ENCODE measurements at regions not wholly inside any gene's neighbourhood (a gene's known extent, or its start where the extent isn't known, plus 50 kb on each side); places are given as distances from the start of the nearest gene placed in this dataset.

DNA sequence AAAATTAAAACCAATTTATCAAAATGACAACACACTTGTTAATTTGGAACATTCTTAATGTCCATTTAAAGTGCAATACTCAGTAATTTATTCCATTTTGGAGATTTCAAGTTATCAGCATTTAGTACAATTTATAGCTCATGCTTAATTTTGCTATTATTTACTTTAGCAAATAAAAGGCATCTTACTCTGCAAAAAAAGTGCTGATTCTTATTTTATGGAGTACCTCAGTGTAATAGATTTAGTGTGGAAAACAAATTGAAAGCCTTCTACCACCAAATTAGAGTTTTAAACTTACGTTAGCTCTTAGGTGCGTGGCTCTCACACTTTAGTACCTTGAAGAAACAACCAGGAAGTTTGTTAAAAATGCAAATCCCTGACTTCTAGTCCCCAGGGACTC is 208.4 kb upstream of the NRIP1 start:
- WGBS, result 98% methylated on average over 2 of the region's 2 CpGs
- H3K4me1 ChIP-seq (ENCODE audit: control insufficient read depth in 2 of 2, insufficient read depth in 2 of 2, low read length in 2 of 2), result no peaks in the 10 kb centered on the region
- no peak for DNase-seq (ENCODE audit: low read depth in 6 of 9, low spot score in 9 of 9)

DNA sequence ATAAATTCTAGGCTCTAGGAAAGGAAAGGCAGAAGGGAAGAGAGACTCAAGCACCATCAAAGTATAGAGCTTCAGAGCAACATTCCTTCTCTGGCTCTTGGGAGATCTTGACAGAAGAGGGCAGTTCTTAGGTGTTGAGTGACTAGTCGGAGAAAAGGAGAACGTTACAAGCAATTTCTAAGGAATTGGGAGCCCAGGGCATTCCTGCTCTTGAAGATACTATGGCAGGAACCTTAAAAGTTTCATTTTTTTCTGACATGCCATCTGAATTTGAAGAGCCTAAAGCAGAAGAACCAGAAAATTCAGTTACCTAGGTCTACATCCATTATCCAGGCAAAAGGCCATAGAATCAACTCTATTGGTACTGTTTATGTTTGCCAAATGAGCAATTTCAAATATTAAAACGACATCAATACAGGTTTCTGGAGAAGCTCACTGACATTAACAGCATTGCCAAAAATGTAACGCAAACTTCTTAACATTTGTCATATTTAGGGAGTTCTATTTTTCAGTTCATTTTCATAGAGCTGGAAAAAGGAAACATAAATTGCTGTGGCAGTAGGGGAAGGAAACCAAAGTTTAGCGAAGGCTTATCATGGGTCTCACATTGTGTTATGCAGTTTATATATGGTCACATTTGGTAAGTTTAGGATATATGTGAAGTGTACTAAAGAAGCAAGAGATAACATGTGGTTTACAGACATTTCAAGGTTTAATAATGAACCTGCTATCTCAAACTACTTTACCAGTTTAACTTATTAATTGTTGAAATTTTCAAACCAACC is 210.1 kb upstream of the NRIP1 start:
- 58% methylated on average over 5 of the region's 5 CpGs for WGBS

More for the DNA sequence above, 208.4 kb upstream of the NRIP1 start:
- Histone ChIP-seq H3K27ac (ENCODE audit: low read depth in 1 of 2, low read length in 1 of 2) (no peak overlapping the region), H3K9me3 (ENCODE audit: control insufficient read depth in 2 of 2, insufficient read depth in 1 of 2, low read length in 1 of 2) (no peaks in the 10 kb centered on the region), H3K36me3 (ENCODE audit: control insufficient read depth in 2 of 2, insufficient read depth in 2 of 2, low read length in 1 of 2) (no peaks in the 10 kb centered on the region), H3K4me3 (ENCODE audit: low read length in 2 of 2) (no peak overlapping the region), H3K27me3 (ENCODE audit: control insufficient read depth in 2 of 2, insufficient read depth in 1 of 2, low read length in 1 of 2) (no peaks in the 10 kb centered on the region)

DNA sequence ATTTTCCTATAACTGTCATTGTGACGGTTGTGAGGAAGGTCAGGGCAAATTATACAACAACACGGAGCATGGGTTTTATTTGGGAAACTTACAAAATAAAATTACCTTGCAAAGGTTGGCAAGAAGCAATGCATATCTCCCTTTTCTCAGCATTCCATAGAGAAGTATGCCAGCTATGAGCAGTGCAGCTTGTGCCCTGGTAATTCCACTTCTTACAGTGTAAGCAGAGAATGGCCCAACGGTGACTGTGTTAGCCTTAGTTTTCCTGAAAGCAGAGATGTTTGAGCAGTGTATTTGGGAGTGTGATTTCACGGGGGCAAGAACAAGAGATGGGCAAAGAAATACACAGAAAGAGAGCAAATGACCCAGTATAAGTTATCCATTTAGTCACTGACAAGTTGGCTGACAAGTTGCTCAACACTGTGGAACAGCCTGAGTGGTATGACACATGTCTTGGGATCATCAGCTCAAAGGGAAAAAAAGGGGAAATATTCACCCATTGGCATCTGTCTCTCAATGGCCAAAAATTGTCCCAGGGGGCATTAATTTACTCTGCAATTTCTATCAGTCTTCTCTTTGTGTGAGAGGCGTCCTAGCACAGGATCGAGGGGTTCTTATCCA is 210.9 kb upstream of the NRIP1 start:
- no peak for DNase-seq (ENCODE audit: low read depth in 6 of 9, low spot score in 9 of 9)

More for the DNA sequence above, 210.1 kb upstream of the NRIP1 start:
- no peak for DNase-seq (ENCODE audit: low read depth in 6 of 9, low spot score in 9 of 9)
- no peaks in the 10 kb centered on the region for H3K27me3 ChIP-seq (ENCODE audit: control insufficient read depth in 2 of 2, insufficient read depth in 1 of 2, low read length in 1 of 2)
- H3K4me1 ChIP-seq (ENCODE audit: control insufficient read depth in 2 of 2, insufficient read depth in 2 of 2, low read length in 2 of 2), result no peaks in the 10 kb centered on the region
- no peak overlapping the region for H3K27ac ChIP-seq (ENCODE audit: low read depth in 1 of 2, low read length in 1 of 2)
- H3K36me3 ChIP-seq (ENCODE audit: control insufficient read depth in 2 of 2, insufficient read depth in 2 of 2, low read length in 1 of 2), result no peaks in the 10 kb centered on the region
- no peak overlapping the region for H3K4me3 ChIP-seq (ENCODE audit: low read length in 2 of 2)
- H3K9me3 ChIP-seq (ENCODE audit: control insufficient read depth in 2 of 2, insufficient read depth in 1 of 2, low read length in 1 of 2), result no peaks in the 10 kb centered on the region

GRCh38 chr21:15276243-15276642 is 211.4 kb upstream of the NRIP1 start:
- H3K36me3 ChIP-seq (ENCODE audit: control insufficient read depth in 2 of 2, insufficient read depth in 2 of 2, low read length in 1 of 2), result no peaks in the 10 kb centered on the region
- no peak for DNase-seq (ENCODE audit: low read depth in 6 of 9, low spot score in 9 of 9)
- no peaks in the 10 kb centered on the region for H3K4me1 ChIP-seq (ENCODE audit: control insufficient read depth in 2 of 2, insufficient read depth in 2 of 2, low read length in 2 of 2)
- no peak overlapping the region for H3K27ac ChIP-seq (ENCODE audit: low read depth in 1 of 2, low read length in 1 of 2)
- H3K27me3 ChIP-seq (ENCODE audit: control insufficient read depth in 2 of 2, insufficient read depth in 1 of 2, low read length in 1 of 2), result no peaks in the 10 kb centered on the region
- no peak overlapping the region for H3K4me3 ChIP-seq (ENCODE audit: low read length in 2 of 2)
- H3K9me3 ChIP-seq (ENCODE audit: control insufficient read depth in 2 of 2, insufficient read depth in 1 of 2, low read length in 1 of 2), result no peaks in the 10 kb centered on the region
- 96% methylated on average over 2 of the region's 2 CpGs for WGBS

More for the DNA sequence above, 210.9 kb upstream of the NRIP1 start:
- Histone ChIP-seq H3K9me3 (ENCODE audit: control insufficient read depth in 2 of 2, insufficient read depth in 1 of 2, low read length in 1 of 2) (no peaks in the 10 kb centered on the region), H3K27me3 (ENCODE audit: control insufficient read depth in 2 of 2, insufficient read depth in 1 of 2, low read length in 1 of 2) (no peaks in the 10 kb centered on the region), H3K4me3 (ENCODE audit: low read length in 2 of 2) (no peak overlapping the region), H3K4me1 (ENCODE audit: control insufficient read depth in 2 of 2, insufficient read depth in 2 of 2, low read length in 2 of 2) (no peaks in the 10 kb centered on the region), H3K27ac (ENCODE audit: low read depth in 1 of 2, low read length in 1 of 2) (no peak overlapping the region), H3K36me3 (ENCODE audit: control insufficient read depth in 2 of 2, insufficient read depth in 2 of 2, low read length in 1 of 2) (no peaks in the 10 kb centered on the region)
- WGBS, result 85% methylated on average over 6 of the region's 6 CpGs

- no peaks in the 10 kb centered on the region for H3K4me1 ChIP-seq (ENCODE audit: control insufficient read depth in 2 of 2, insufficient read depth in 2 of 2, low read length in 2 of 2)
- no peak overlapping the region for H3K27ac ChIP-seq (ENCODE audit: low read depth in 1 of 2, low read length in 1 of 2)
- no peak for DNase-seq (ENCODE audit: low read depth in 6 of 9, low spot score in 9 of 9)
- H3K27me3 ChIP-seq (ENCODE audit: control insufficient read depth in 2 of 2, insufficient read depth in 1 of 2, low read length in 1 of 2), result no peaks in the 10 kb centered on the region
- H3K9me3 ChIP-seq (ENCODE audit: control insufficient read depth in 2 of 2, insufficient read depth in 1 of 2, low read length in 1 of 2), result no peaks in the 10 kb centered on the region
- H3K4me3 ChIP-seq (ENCODE audit: low read length in 2 of 2), result no peak overlapping the region
- no peaks in the 10 kb centered on the region for H3K36me3 ChIP-seq (ENCODE audit: control insufficient read depth in 2 of 2, insufficient read depth in 2 of 2, low read length in 1 of 2)
These were observed 212.7 kb upstream of the NRIP1 start for GRCh38 chr21:15277466-15277865.

GRCh38 chr21:15278279-15278678 is 213.5 kb upstream of the NRIP1 start:
- Histone ChIP-seq H3K9me3 (ENCODE audit: control insufficient read depth in 2 of 2, insufficient read depth in 1 of 2, low read length in 1 of 2) (no peaks in the 10 kb centered on the region), H3K36me3 (ENCODE audit: control insufficient read depth in 2 of 2, insufficient read depth in 2 of 2, low read length in 1 of 2) (no peaks in the 10 kb centered on the region), H3K4me1 (ENCODE audit: control insufficient read depth in 2 of 2, insufficient read depth in 2 of 2, low read length in 2 of 2) (no peaks in the 10 kb centered on the region), H3K27me3 (ENCODE audit: control insufficient read depth in 2 of 2, insufficient read depth in 1 of 2, low read length in 1 of 2) (no peaks in the 10 kb centered on the region), H3K4me3 (ENCODE audit: low read length in 2 of 2) (no peak overlapping the region), H3K27ac (ENCODE audit: low read depth in 1 of 2, low read length in 1 of 2) (no peak overlapping the region)
- DNase-seq (ENCODE audit: low read depth in 6 of 9, low spot score in 9 of 9), result no peak
- 98% methylated on average over 5 of the region's 5 CpGs for WGBS

DNA sequence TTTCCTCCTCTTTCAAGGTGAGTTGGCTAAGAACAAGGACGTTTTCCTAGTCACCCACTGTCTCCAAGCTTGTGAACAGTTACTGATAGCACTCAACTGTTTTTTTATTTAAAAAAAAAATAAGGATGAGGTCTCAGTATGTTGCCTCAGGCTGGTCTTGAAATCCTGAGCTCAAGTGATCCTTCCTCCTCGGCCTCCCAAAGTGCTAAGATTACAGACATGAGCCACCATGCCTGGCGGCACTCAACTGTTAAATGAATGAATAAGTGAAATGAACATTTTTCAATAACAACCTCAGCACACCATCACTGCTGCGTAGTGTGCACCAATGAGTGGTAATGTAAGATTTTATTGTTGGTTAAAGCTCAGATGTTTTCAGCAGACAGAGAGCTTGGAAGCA is 214.1 kb upstream of the NRIP1 start:
- WGBS, result 93% methylated on average over 4 of the region's 4 CpGs
- Histone ChIP-seq H3K4me3 (ENCODE audit: low read length in 2 of 2) (no peak overlapping the region), H3K4me1 (ENCODE audit: control insufficient read depth in 2 of 2, insufficient read depth in 2 of 2, low read length in 2 of 2) (no peaks in the 10 kb centered on the region), H3K27ac (ENCODE audit: low read depth in 1 of 2, low read length in 1 of 2) (no peak overlapping the region), H3K36me3 (ENCODE audit: control insufficient read depth in 2 of 2, insufficient read depth in 2 of 2, low read length in 1 of 2) (no peaks in the 10 kb centered on the region), H3K9me3 (ENCODE audit: control insufficient read depth in 2 of 2, insufficient read depth in 1 of 2, low read length in 1 of 2) (no peaks in the 10 kb centered on the region), H3K27me3 (ENCODE audit: control insufficient read depth in 2 of 2, insufficient read depth in 1 of 2, low read length in 1 of 2) (no peaks in the 10 kb centered on the region)
- no peak for DNase-seq (ENCODE audit: low read depth in 6 of 9, low spot score in 9 of 9)

DNA sequence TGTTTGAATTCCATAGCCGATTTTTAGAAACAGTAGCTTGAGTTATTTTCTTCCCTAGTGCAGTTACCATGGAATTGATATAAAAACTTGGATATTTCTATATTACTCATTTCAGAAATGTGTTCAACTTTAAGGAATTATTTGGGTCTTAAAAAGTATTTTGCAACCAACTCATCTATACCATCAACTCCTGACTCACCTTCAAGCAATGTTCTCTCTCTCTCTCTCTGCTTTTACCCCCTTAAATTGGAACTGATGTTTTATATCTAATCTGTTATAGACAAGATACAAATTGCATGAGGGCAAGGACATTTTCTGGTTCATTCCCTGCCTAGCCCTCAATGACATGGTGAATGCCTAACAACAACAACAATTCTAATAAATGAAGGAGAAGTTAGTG is 214.7 kb upstream of the NRIP1 start:
- H3K4me3 ChIP-seq (ENCODE audit: low read length in 2 of 2), result no peak overlapping the region
- no peak overlapping the region for H3K27ac ChIP-seq (ENCODE audit: low read depth in 1 of 2, low read length in 1 of 2)
- no peaks in the 10 kb centered on the region for H3K27me3 ChIP-seq (ENCODE audit: control insufficient read depth in 2 of 2, insufficient read depth in 1 of 2, low read length in 1 of 2)
- H3K36me3 ChIP-seq (ENCODE audit: control insufficient read depth in 2 of 2, insufficient read depth in 2 of 2, low read length in 1 of 2), result no peaks in the 10 kb centered on the region
- no peak for DNase-seq (ENCODE audit: low read depth in 6 of 9, low spot score in 9 of 9)
- 100% methylated on average over 1 of the region's 1 CpG for WGBS
- H3K9me3 ChIP-seq (ENCODE audit: control insufficient read depth in 2 of 2, insufficient read depth in 1 of 2, low read length in 1 of 2), result no peaks in the 10 kb centered on the region
- H3K4me1 ChIP-seq (ENCODE audit: control insufficient read depth in 2 of 2, insufficient read depth in 2 of 2, low read length in 2 of 2), result no peaks in the 10 kb centered on the region

- 97% methylated on average over 3 of the region's 3 CpGs for WGBS
- DNase-seq (ENCODE audit: low read depth in 6 of 9, low spot score in 9 of 9), result no peak
- Histone ChIP-seq H3K36me3 (ENCODE audit: control insufficient read depth in 2 of 2, insufficient read depth in 2 of 2, low read length in 1 of 2) (no peaks in the 10 kb centered on the region), H3K27me3 (ENCODE audit: control insufficient read depth in 2 of 2, insufficient read depth in 1 of 2, low read length in 1 of 2) (no peaks in the 10 kb centered on the region), H3K4me1 (ENCODE audit: control insufficient read depth in 2 of 2, insufficient read depth in 2 of 2, low read length in 2 of 2) (no peaks in the 10 kb centered on the region), H3K27ac (ENCODE audit: low read depth in 1 of 2, low read length in 1 of 2) (no peak overlapping the region), H3K9me3 (ENCODE audit: control insufficient read depth in 2 of 2, insufficient read depth in 1 of 2, low read length in 1 of 2) (no peaks in the 10 kb centered on the region), H3K4me3 (ENCODE audit: low read length in 2 of 2) (no peak overlapping the region)
These were observed 216.9 kb upstream of the NRIP1 start for GRCh38 chr21:15281714-15282113.

Data from thymus (tissue), 11 donors.